ENCODE measurements at regions not wholly inside any gene's neighbourhood (a gene's known extent, or its start where the extent isn't known, plus 50 kb on each side); places are given as distances from the start of the nearest gene placed in this dataset.

GRCh38 chr16:87044032-87044382 lies 273.2 kb downstream of the C16orf95 start:
- DNase-seq (ENCODE audit: low read depth) = no peak
- TF ChIP-seq CTCF (conservative IDR thresholded peaks at IDR 0.05; ENCODE audit: low read depth, low read length) = no peak
- no peak overlapping the region for H3K4me3 ChIP-seq (ENCODE audit: low read length)

- no peak for DNase-seq (ENCODE audit: low read depth)
- no peak for TF ChIP-seq CTCF (conservative IDR thresholded peaks at IDR 0.05; ENCODE audit: low read depth, low read length)
- H3K4me3 ChIP-seq (ENCODE audit: low read length) = no peak overlapping the region
Measured at GRCh38 chr16:87044829-87045228, 272.4 kb downstream of the C16orf95 start.

- TF ChIP-seq CTCF (conservative IDR thresholded peaks at IDR 0.05; ENCODE audit: low read depth, low read length) = no peak
- H3K4me3 ChIP-seq (ENCODE audit: low read length) = no peak overlapping the region
- DNase-seq (ENCODE audit: low read depth) = no peak
Measured at GRCh38 chr16:87045466-87046216, 271.6 kb downstream of the C16orf95 start.

GRCh38 chr16:87046235-87046634 lies 271.0 kb downstream of the C16orf95 start:
- H3K4me3 ChIP-seq (ENCODE audit: low read length) = no peak overlapping the region
- no peak for DNase-seq (ENCODE audit: low read depth)
- TF ChIP-seq CTCF (conservative IDR thresholded peaks at IDR 0.05; ENCODE audit: low read depth, low read length) = no peak

GRCh38 chr16:87047221-87048037 lies 269.8 kb downstream of the C16orf95 start:
- DNase-seq (ENCODE audit: low read depth) = no peak
- no peak for TF ChIP-seq CTCF (conservative IDR thresholded peaks at IDR 0.05; ENCODE audit: low read depth, low read length)
- H3K4me3 ChIP-seq (ENCODE audit: low read length) = no peak overlapping the region

- TF ChIP-seq CTCF (conservative IDR thresholded peaks at IDR 0.05; ENCODE audit: low read depth, low read length) = no peak
- no peak overlapping the region for H3K4me3 ChIP-seq (ENCODE audit: low read length)
- DNase-seq (ENCODE audit: low read depth) = no peak
Measured at GRCh38 chr16:87048038-87048729, 269.0 kb downstream of the C16orf95 start.
